ENCODE measurements at regions not wholly inside any gene's neighbourhood (a gene's known extent, or its start where the extent isn't known, plus 50 kb on each side); places are given as distances from the start of the nearest gene placed in this dataset.

DNA sequence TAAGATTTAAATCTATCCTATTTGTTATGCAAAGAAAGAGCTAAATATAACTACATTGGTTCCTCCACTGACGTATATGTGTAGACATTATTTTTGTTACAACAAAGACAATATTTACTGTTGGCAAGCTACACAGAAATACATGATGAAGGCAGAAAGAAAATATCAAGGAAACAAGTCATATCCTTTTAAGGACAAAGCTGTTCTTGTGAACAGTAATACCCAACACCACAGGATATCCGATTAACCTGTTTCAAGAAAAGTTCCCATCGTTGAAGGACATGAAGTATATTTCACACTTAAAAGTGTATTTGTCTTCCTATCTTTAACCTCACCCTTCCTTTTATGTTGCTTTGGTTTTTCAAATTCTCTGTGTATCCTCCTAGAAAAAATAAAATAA lies 235.8 kb upstream of the AADAT start:
- Histone ChIP-seq H3K27ac (ENCODE audit: low read depth, low read length) (no peak overlapping the region), H3K27me3 (ENCODE audit: insufficient read depth, low read length) (no peaks in the 10 kb centered on the region), H2AFZ (ENCODE audit: low read depth, low read length, poor library complexity, severe bottlenecking) (no peak overlapping the region), H3K79me2 (ENCODE audit: insufficient read depth, low read length) (no peaks in the 10 kb centered on the region), H3K9me2 (ENCODE audit: insufficient read depth) (no peaks in the 10 kb centered on the region), H3K4me1 (ENCODE audit: control insufficient read depth in 1 of 2, insufficient read depth in 2 of 2, low read length in 2 of 2) (no peaks in the 10 kb centered on the region), H3K36me3 (ENCODE audit: control insufficient read depth in 1 of 2, insufficient read depth in 2 of 2, low read length in 2 of 2) (no peaks in the 10 kb centered on the region), H3K4me3 (replicated peaks in 1 of 2; ENCODE audit: low read depth in 1 of 2, low read length in 2 of 2) (no peak overlapping the region), H3K4me2 (ENCODE audit: low read length) (no peak overlapping the region), H3K9me3 (ENCODE audit: control insufficient read depth in 1 of 2, insufficient read depth in 1 of 2, low read depth in 1 of 2, low read length in 2 of 2) (no peaks in the 10 kb centered on the region; a peak in 1 of 4 replicates), H4K20me1 (ENCODE audit: insufficient read depth) (no peaks in the 10 kb centered on the region), H3K9ac (ENCODE audit: low read length) (no peak overlapping the region)
- POLR2A ChIA-PET, result no interaction called here
- BruUV-seq (replicated peaks), result no TSS peak
- RAD21 ChIA-PET (ENCODE audit: low non-redundant PET in 1 of 2, low total read pairs in 2 of 2, uncharacterized antibody in 2 of 2, unreplicated experiment in 2 of 2), result no interaction called here
- DNase-seq (ENCODE audit: low read depth, low spot score) (no peak), ATAC-seq (no peak)
- intact Hi-C loops (cut with micrococcal nuclease), result no loop called here
- TF ChIP-seq REST (IDR thresholded peaks at IDR 0.05; ENCODE audit: low read depth) (no peak), SRF (IDR thresholded peaks at IDR 0.05; ENCODE audit: low read depth) (no peak), ZNF274 (IDR thresholded peaks at IDR 0.05; ENCODE audit: low read depth, low read length) (no peak), RAD21 (IDR thresholded peaks at IDR 0.05; ENCODE audit: low read depth) (no peak), ZFX (IDR thresholded peaks at IDR 0.05) (no peak), SIN3A (IDR thresholded peaks at IDR 0.05; ENCODE audit: low read depth) (no peak), EZH2 (IDR thresholded peaks at IDR 0.05) (no peak)
- TF ChIP-seq, protein P1, sequence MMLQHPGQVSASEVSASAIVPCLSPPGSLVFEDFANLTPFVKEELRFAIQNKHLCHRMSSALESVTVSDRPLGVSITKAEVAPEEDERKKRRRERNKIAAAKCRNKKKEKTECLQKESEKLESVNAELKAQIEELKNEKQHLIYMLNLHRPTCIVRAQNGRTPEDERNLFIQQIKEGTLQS (IDR thresholded peaks at IDR 0.05), result no peak
- CTCF ChIA-PET, result no interaction called here
